Gastroesophageal sphincter (tissue), 3 donors: ENCODE measurements at regions not wholly inside any gene's neighbourhood (a gene's known extent, or its start where the extent isn't known, plus 50 kb on each side); places are given as distances from the start of the nearest gene placed in this dataset.

Source experiments
- EP300 ChIP-seq: sonication (generic); formaldehyde crosslinking; IDR thresholded peaks from one replicate; pipeline ENCODE4 v1.6.1; 2017; ENCODE audit warnings: antibody characterized with exemption, mild to moderate bottlenecking
- POLR2A ChIP-seq, 2 donors: fragments of 450-650 bp; IDR thresholded peaks; one replicate each; pipeline ENCODE4 v1.6.1; 2017; ENCODE audit warnings: antibody characterized with exemption in 2 of 2, mild to moderate bottlenecking in 2 of 2, moderate library complexity in 1 of 2
- POLR2AphosphoS5 ChIP-seq: sonication (generic); formaldehyde crosslinking; IDR thresholded peaks from one replicate; pipeline ENCODE4 v1.6.1; 2017; ENCODE audit warnings: antibody characterized with exemption
- TF ChIP-seq, protein P1 (sequence below), 4 experiments: fragments of 200-600 bp in 2 of 4; fragments of 450-650 bp in 2 of 4; sonication (generic) in 1 of 4; IDR thresholded peaks; one replicate each; pipeline ENCODE4 v1.5.1; 2017 to 2019; ENCODE audit warnings: antibody characterized with exemption in 4 of 4, mild to moderate bottlenecking in 2 of 4, moderate library complexity in 2 of 4

DNA sequence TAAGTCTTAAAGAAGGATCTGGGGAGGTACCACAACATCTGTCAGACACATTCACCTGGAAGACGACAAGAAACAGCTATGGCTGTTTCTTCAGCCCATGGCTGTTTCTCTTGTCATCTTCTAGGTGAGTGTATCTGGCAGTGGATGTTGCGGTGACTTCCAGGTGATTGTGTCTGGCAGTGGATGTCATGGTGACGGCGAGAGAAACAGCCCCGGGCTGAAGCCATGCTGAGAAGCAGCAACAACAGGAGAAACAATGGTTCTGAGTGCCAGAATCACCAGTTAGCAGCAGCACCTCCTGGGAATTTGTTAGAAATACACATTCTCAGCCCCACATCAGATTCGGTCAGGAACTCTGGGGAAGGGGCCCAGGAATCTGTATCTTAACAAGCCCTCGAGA is 68.6 kb upstream of the SYPL1 start:
- TF ChIP-seq POLR2AphosphoS5, result no peak
- TF ChIP-seq, protein P1, sequence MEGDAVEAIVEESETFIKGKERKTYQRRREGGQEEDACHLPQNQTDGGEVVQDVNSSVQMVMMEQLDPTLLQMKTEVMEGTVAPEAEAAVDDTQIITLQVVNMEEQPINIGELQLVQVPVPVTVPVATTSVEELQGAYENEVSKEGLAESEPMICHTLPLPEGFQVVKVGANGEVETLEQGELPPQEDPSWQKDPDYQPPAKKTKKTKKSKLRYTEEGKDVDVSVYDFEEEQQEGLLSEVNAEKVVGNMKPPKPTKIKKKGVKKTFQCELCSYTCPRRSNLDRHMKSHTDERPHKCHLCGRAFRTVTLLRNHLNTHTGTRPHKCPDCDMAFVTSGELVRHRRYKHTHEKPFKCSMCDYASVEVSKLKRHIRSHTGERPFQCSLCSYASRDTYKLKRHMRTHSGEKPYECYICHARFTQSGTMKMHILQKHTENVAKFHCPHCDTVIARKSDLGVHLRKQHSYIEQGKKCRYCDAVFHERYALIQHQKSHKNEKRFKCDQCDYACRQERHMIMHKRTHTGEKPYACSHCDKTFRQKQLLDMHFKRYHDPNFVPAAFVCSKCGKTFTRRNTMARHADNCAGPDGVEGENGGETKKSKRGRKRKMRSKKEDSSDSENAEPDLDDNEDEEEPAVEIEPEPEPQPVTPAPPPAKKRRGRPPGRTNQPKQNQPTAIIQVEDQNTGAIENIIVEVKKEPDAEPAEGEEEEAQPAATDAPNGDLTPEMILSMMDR (IDR thresholded peaks at IDR 0.05), result no peak
- no peak for TF ChIP-seq EP300
- TF ChIP-seq POLR2A (IDR thresholded peaks at IDR 0.05), result no peak
